H1 (cell line): ENCODE measurements at regions not wholly inside any gene's neighbourhood (a gene's known extent, or its start where the extent isn't known, plus 50 kb on each side); places are given as distances from the start of the nearest gene placed in this dataset.

Source experiments
- ASH2L ChIP-seq: fragments of 200-600, 300-600 bp; sonication (generic); IDR thresholded peaks from one replicate; pipeline ENCODE4 v1.7.1; 2017; ENCODE audit warnings: low read length
- CEBPB ChIP-seq: IDR thresholded peaks from 2 replicates; pipeline ENCODE4 v1.6.1; 2012; ENCODE audit warnings: low read depth, low read length
- CTCF ChIP-seq, 3 experiments: IDR thresholded peaks; 1 replicate in 2 of 3; 2 replicates in 1 of 3; pipeline versions ENCODE4 v1.5.1 to v1.6.1; 2011; ENCODE audit warnings: low read length in 3 of 3, mild to moderate bottlenecking in 3 of 3, inconsistent platforms in 2 of 3, low read depth in 1 of 3, moderate library complexity in 1 of 3; ENCODE audit not compliant: insufficient read depth in 1 of 3; ENCODE audit errors: control extremely low read depth in 1 of 3
- EP300 ChIP-seq, 2 experiments: IDR thresholded peaks; 1 replicate in 1 of 2; 2 replicates in 1 of 2; pipeline ENCODE4 v1.6.1; 2011 to 2012; ENCODE audit warnings: low read depth in 2 of 2, low read length in 2 of 2, mild to moderate bottlenecking in 2 of 2, borderline replicate concordance in 1 of 2, inconsistent platforms in 1 of 2, moderate library complexity in 1 of 2
- HDAC2 ChIP-seq, 2 experiments: fragments of 300-600 bp in 1 of 2; sonication (generic) in 1 of 2; IDR thresholded peaks; 2 replicates each; pipeline ENCODE4 v1.6.1; 2011 to 2012; ENCODE audit warnings: low read depth in 2 of 2, low read length in 2 of 2, mild to moderate bottlenecking in 2 of 2, moderate library complexity in 2 of 2, borderline replicate concordance in 1 of 2, inconsistent platforms in 1 of 2
- POLR2A ChIP-seq, 2 experiments: IDR thresholded peaks; 1 replicate in 1 of 2; 2 replicates in 1 of 2; pipeline ENCODE4 v1.6.1; 2011; ENCODE audit warnings: low read depth in 2 of 2, low read length in 2 of 2, mild to moderate bottlenecking in 2 of 2; ENCODE audit errors: control extremely low read depth in 1 of 2
- RFX5 ChIP-seq: IDR thresholded peaks from 2 replicates; pipeline ENCODE4 v1.6.1; 2011; ENCODE audit warnings: low read depth, low read length, improper control_type of control experiment, borderline replicate concordance
- SUZ12 ChIP-seq: fragments of 200-600 bp; sonication (generic); IDR thresholded peaks from 2 replicates; pipeline ENCODE4 v1.6.1; 2012; ENCODE audit warnings: mild to moderate bottlenecking, inconsistent platforms, low read length, moderate library complexity, mixed read lengths
- USF2 ChIP-seq: IDR thresholded peaks from 2 replicates; pipeline ENCODE4 v1.6.1; 2011; ENCODE audit warnings: low read length, improper control_type of control experiment

GRCh38 chr14:65167072-65167645 is 64.8 kb upstream of the MAX start:
- TF ChIP-seq CTCF (IDR thresholded peaks at IDR 0.05; ENCODE audit: control extremely low read depth in 1 of 3, insufficient read depth in 1 of 3, low read depth in 1 of 3, low read length in 3 of 3) (no peak), USF2 (no peak), RFX5 (no peak), EP300 (IDR thresholded peaks at IDR 0.05; ENCODE audit: borderline replicate concordance in 1 of 2, low read depth in 2 of 2, low read length in 2 of 2) (no peak), HDAC2 (IDR thresholded peaks at IDR 0.05; ENCODE audit: borderline replicate concordance in 1 of 2, low read depth in 2 of 2, low read length in 2 of 2) (no peak), POLR2A (IDR thresholded peaks at IDR 0.05; ENCODE audit: control extremely low read depth in 1 of 2, low read depth in 2 of 2, low read length in 2 of 2) (no peak), SUZ12 (no peak), CEBPB (no peak), ASH2L (no peak)
